Peyer's patch (tissue), 4 donors: ENCODE measurements at regions not wholly inside any gene's neighbourhood (a gene's known extent, or its start where the extent isn't known, plus 50 kb on each side); places are given as distances from the start of the nearest gene placed in this dataset.

ENCODE experiments used
- POLR2A ChIP-seq, 2 donors: fragments of 450-650 bp; IDR thresholded peaks; one replicate each; pipeline ENCODE4 v1.5.1; 2017; ENCODE audit warnings: antibody characterized with exemption in 2 of 2, mild to moderate bottlenecking in 2 of 2, moderate library complexity in 2 of 2
- TF ChIP-seq, protein P1 (sequence below), 6 experiments: fragments of 450-650 bp in 4 of 6; fragments of 200-600 bp in 2 of 6; sonication (generic) in 1 of 6; IDR thresholded peaks; one replicate each; pipeline ENCODE4 v1.5.1; 2017 to 2019; ENCODE audit warnings: antibody characterized with exemption in 6 of 6, mild to moderate bottlenecking in 3 of 6, moderate library complexity in 1 of 6

DNA sequence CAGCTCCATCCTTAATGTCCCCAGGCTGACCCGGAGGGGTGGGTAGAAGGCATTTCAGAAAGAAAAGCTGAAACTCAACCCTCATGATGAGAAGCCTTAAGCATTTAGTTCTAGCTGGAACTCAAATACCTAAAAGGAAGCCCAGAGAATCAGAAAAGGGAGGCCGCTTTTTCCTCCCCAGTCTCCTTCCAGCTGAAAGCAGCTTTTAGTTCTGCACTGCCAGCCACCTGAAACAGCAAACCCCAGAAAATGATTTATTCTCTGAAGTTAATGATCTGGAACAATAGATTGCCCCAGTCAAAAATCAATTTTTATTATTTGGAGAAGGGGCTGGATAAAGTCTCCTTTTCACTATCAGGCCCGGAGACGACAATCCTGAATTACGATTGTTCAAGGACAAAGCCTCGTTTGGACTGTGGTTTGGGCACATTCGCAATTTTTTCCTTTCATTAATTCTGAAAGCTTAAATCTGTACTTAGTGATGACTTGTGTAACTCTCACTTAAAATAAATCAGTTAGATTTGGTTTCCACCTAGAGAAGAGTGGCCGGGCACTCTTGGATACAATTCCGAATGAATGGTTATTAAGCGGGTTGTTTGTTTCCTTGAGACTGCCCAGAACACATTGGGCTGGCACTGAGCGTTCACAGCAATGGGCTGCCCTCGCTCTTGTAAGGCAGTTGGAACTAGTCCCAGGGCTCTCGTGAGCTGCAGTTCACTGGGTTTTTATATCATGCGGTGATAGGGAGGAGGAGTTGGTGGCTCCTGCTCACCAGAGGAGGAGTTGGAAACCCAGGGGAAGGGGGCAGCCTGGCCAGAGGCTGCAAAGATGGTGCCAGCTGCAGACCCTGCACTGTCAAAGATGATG, 262.2 kb downstream of the CCSER2 start:
- no peak for TF ChIP-seq POLR2A (IDR thresholded peaks at IDR 0.05)
- TF ChIP-seq, protein P1, sequence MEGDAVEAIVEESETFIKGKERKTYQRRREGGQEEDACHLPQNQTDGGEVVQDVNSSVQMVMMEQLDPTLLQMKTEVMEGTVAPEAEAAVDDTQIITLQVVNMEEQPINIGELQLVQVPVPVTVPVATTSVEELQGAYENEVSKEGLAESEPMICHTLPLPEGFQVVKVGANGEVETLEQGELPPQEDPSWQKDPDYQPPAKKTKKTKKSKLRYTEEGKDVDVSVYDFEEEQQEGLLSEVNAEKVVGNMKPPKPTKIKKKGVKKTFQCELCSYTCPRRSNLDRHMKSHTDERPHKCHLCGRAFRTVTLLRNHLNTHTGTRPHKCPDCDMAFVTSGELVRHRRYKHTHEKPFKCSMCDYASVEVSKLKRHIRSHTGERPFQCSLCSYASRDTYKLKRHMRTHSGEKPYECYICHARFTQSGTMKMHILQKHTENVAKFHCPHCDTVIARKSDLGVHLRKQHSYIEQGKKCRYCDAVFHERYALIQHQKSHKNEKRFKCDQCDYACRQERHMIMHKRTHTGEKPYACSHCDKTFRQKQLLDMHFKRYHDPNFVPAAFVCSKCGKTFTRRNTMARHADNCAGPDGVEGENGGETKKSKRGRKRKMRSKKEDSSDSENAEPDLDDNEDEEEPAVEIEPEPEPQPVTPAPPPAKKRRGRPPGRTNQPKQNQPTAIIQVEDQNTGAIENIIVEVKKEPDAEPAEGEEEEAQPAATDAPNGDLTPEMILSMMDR (IDR thresholded peaks at IDR 0.05), result no peak
